Common myeloid progenitor, CD34-positive (primary cell): ENCODE measurements at regions not wholly inside any gene's neighbourhood (a gene's known extent, or its start where the extent isn't known, plus 50 kb on each side); places are given as distances from the start of the nearest gene placed in this dataset.

Source experiments
- CTCF ChIA-PET: fragments of 350-600 bp; sonication (Branson Sonifier 250); formaldehyde crosslinking; loops from one replicate; lab custom pipeline; 2021; ENCODE audit warnings: antibody characterized with exemption; lab: Charles Lee
- POLR2A ChIA-PET: fragments of 350-600 bp; sonication (Branson Sonifier 250); formaldehyde crosslinking; loops from one replicate; lab custom pipeline; 2021; ENCODE audit warnings: antibody characterized with exemption; lab: Charles Lee
- DNase-seq, 3 donors: peaks; one replicate each; pipeline versions ENCODE4 v3.0.0 to v3.0.0-alpha.2; 2013
- H3K27ac ChIP-seq, 2 experiments: 1 replicate in 1 of 2; 2 replicates in 1 of 2; pipeline ENCODE4 v1.7.0; 2013; ENCODE audit warnings: inconsistent platforms in 2 of 2, low read length in 2 of 2, mild to moderate bottlenecking in 2 of 2, low read depth in 1 of 2, moderate library complexity in 1 of 2; ENCODE audit not compliant: severe bottlenecking in 2 of 2, insufficient read depth in 1 of 2, poor library complexity in 1 of 2
- H3K27me3 ChIP-seq, 5 experiments: replicated peaks in 2 of 5; 1 replicate in 3 of 5; 2 replicates in 2 of 5; pipeline versions ENCODE4 v1.6.1 to v1.7.0; 2013; ENCODE audit warnings: low read length in 4 of 5, mild to moderate bottlenecking in 2 of 5, moderate library complexity in 2 of 5, inconsistent platforms in 1 of 5; ENCODE audit not compliant: insufficient read depth in 5 of 5, control insufficient read depth in 4 of 5
- H3K36me3 ChIP-seq, 4 experiments: 1 replicate in 2 of 4; 2 replicates in 2 of 4; pipeline versions ENCODE4 v1.6.1 to v1.7.0; 2013; ENCODE audit warnings: low read length in 3 of 4, control low read depth in 1 of 4, mild to moderate bottlenecking in 1 of 4; ENCODE audit not compliant: control insufficient read depth in 4 of 4, insufficient read depth in 4 of 4
- H3K4me1 ChIP-seq, 4 experiments: 1 replicate in 3 of 4; 2 replicates in 1 of 4; pipeline versions ENCODE4 v1.6.1 to v1.7.1; 2013; ENCODE audit warnings: low read length in 3 of 4, mild to moderate bottlenecking in 3 of 4, control low read depth in 1 of 4, inconsistent platforms in 1 of 4, moderate library complexity in 1 of 4; ENCODE audit not compliant: control insufficient read depth in 4 of 4, insufficient read depth in 4 of 4; ENCODE audit errors: control extremely low read depth in 1 of 4
- H3K4me3 ChIP-seq, 7 experiments: 1 replicate in 4 of 7; 2 replicates in 3 of 7; pipeline versions ENCODE4 v1.5.1 to v1.7.0; 2013; ENCODE audit warnings: mild to moderate bottlenecking in 7 of 7, low read length in 6 of 7, moderate library complexity in 6 of 7, inconsistent platforms in 2 of 7, low read depth in 2 of 7, control low read depth in 1 of 7; ENCODE audit not compliant: insufficient read depth in 4 of 7, control insufficient read depth in 1 of 7; ENCODE audit errors: extremely low read depth in 1 of 7
- H3K9me3 ChIP-seq, 5 experiments: 1 replicate in 4 of 5; 2 replicates in 1 of 5; pipeline versions ENCODE4 v1.6.1 to v1.7.1; 2013; ENCODE audit warnings: low read length in 4 of 5, mild to moderate bottlenecking in 2 of 5, inconsistent platforms in 1 of 5, low read depth in 1 of 5, moderate library complexity in 1 of 5; ENCODE audit not compliant: control insufficient read depth in 4 of 5, insufficient read depth in 2 of 5; ENCODE audit errors: control extremely low read depth in 1 of 5
- WGBS: methylation state at CpG from one replicate; pipeline ENCODE4 v1.1.5; 2013; ENCODE audit not compliant: insufficient coverage; 5-methylcytosine and 5-hydroxymethylcytosine counted together

GRCh38 chr11:36751996-36752395, 154.0 kb upstream of the RAG2 start:
- Histone ChIP-seq H3K9me3 (no peaks in the 10 kb centered on the region), H3K4me1 (peaks cover 0 to 4% (median 1%) of the 10 kb centered on the region in 4 experiments), H3K27ac (no peak overlapping the region), H3K4me3 (no peak overlapping the region), H3K36me3 (no peaks in the 10 kb centered on the region), H3K27me3 (peaks cover 0 to 3% (median 0%) of the 10 kb centered on the region in 5 experiments)
- WGBS = 100% methylated on average over 3 of the region's 3 CpGs
- no peak for DNase-seq
- POLR2A ChIA-PET = no interaction called here
- CTCF ChIA-PET = interaction anchor here (0.6 to 8.5 kb wide), 4 partner anchors 13 to 244 kb away, joined by 3 to 148 read pairs (median 42); partner anchors contain the start of gene RAG1

GRCh38 chr11:36751335-36751781, 153.3 kb upstream of the RAG2 start:
- no peaks in the 10 kb centered on the region for H3K9me3 ChIP-seq
- H3K4me1 ChIP-seq = peaks cover 0 to 4% (median 1%) of the 10 kb centered on the region in 4 experiments
- 29% methylated on average over 2 of the region's 4 CpGs for WGBS
- no peak for DNase-seq
- ChIA-PET CTCF (interaction anchor here (0.6 to 8.5 kb wide), 7 partner anchors 12 to 243 kb away, joined by 3 to 148 read pairs (median 4); partner anchors contain the start of gene RAG1), POLR2A (interaction anchor here (0.7 kb wide), 1 partner anchor 237 kb away, joined by 3 read pairs; no protein-coding TSS in a partner anchor)
- no peak overlapping the region for H3K4me3 ChIP-seq
- peaks cover 0 to 3% (median 0%) of the 10 kb centered on the region in 5 experiments for H3K27me3 ChIP-seq
- no peak overlapping the region for H3K27ac ChIP-seq
- no peaks in the 10 kb centered on the region for H3K36me3 ChIP-seq

- 64% methylated on average over 1 of the region's 1 CpG for WGBS
- Histone ChIP-seq H3K27me3 (peaks cover 0 to 3% (median 0%) of the 10 kb centered on the region in 5 experiments), H3K4me3 (no peak overlapping the region), H3K36me3 (no peaks in the 10 kb centered on the region), H3K4me1 (peaks cover 0 to 4% (median 1%) of the 10 kb centered on the region in 4 experiments), H3K27ac (no peak overlapping the region), H3K9me3 (no peaks in the 10 kb centered on the region)
- peak in 2 of 3 donors; percentile 60 to 67 for DNase-seq
- CTCF ChIA-PET = interaction anchor here (1.2 to 8.5 kb wide), 5 partner anchors 11 to 186 kb away, joined by 4 to 148 read pairs (median 25); partner anchors contain the start of gene RAG1
- POLR2A ChIA-PET = no interaction called here
These were observed 152.3 kb upstream of the RAG2 start for GRCh38 chr11:36750349-36750748.

- DNase-seq = no peak
- H3K4me3 ChIP-seq = no peak overlapping the region
- H3K4me1 ChIP-seq = peaks cover 0 to 9% (median 5%) of the 10 kb centered on the region in 4 experiments
- POLR2A ChIA-PET = no interaction called here
- no peak overlapping the region for H3K27ac ChIP-seq
- CTCF ChIA-PET = interaction anchor here (0.6 to 8.5 kb wide), 7 partner anchors 10 to 724 kb away, joined by 3 to 148 read pairs (median 19); partner anchors contain the start of gene RAG1
- no peaks in the 10 kb centered on the region for H3K9me3 ChIP-seq
- no peaks in the 10 kb centered on the region for H3K36me3 ChIP-seq
- WGBS = 95% methylated on average over 2 of the region's 2 CpGs
- H3K27me3 ChIP-seq = peaks cover 0 to 3% (median 0%) of the 10 kb centered on the region in 5 experiments
These were observed 150.8 kb upstream of the RAG2 start for GRCh38 chr11:36748836-36749235.

GRCh38 chr11:36746886-36747710, 149.1 kb upstream of the RAG2 start:
- H3K27ac ChIP-seq = no peak overlapping the region
- 29% methylated on average over 5 of the region's 7 CpGs for WGBS
- H3K4me1 ChIP-seq = peaks cover 0 to 9% (median 5%) of the 10 kb centered on the region in 4 experiments
- peak; percentile 93 to 97 (median 94) for DNase-seq
- no peaks in the 10 kb centered on the region for H3K9me3 ChIP-seq
- no peaks in the 10 kb centered on the region for H3K36me3 ChIP-seq
- H3K4me3 ChIP-seq = no peak overlapping the region
- peaks cover 0 to 3% (median 0%) of the 10 kb centered on the region in 5 experiments for H3K27me3 ChIP-seq
- ChIA-PET POLR2A (interaction anchor here (1.8 kb wide), 1 partner anchor 44 kb away, joined by 4 read pairs; no protein-coding TSS in a partner anchor), CTCF (interaction anchor here (0.7 to 8.5 kb wide), 25 partner anchors 9 to 182 kb away, joined by 3 to 148 read pairs (median 6); partner anchors contain the start of gene RAG1)

- 15% methylated on average over 6 of the region's 11 CpGs for WGBS
- H3K9me3 ChIP-seq = no peaks in the 10 kb centered on the region
- H3K4me1 ChIP-seq = peaks cover 0 to 6% (median 3%) of the 10 kb centered on the region in 4 experiments
- H3K4me3 ChIP-seq = peak overlapping the region in 1 of 7 experiments; percentile 33
- peak; percentile 72 to 84 (median 79) for DNase-seq
- CTCF ChIA-PET = interaction anchor here (0.6 to 3.5 kb wide), 12 partner anchors 9 to 180 kb away, joined by 3 to 18 read pairs (median 4); no protein-coding TSS in a partner anchor
- H3K27me3 ChIP-seq = peaks cover 0 to 3% (median 0%) of the 10 kb centered on the region in 5 experiments
- H3K27ac ChIP-seq = no peak overlapping the region
- POLR2A ChIA-PET = no interaction called here
- H3K36me3 ChIP-seq = no peaks in the 10 kb centered on the region
These were observed 146.5 kb upstream of the RAG2 start for GRCh38 chr11:36744375-36745168.
